NCI-H524 treated with DMSO at 0.1 percent for 48 hours (cell line): ENCODE measurements at regions not wholly inside any gene's neighbourhood (a gene's known extent, or its start where the extent isn't known, plus 50 kb on each side); places are given as distances from the start of the nearest gene placed in this dataset.

Source experiments
- DNase-seq: peaks from one replicate; lab custom pipeline; 2025; lab: John Stamatoyannopoulos, UW

GRCh38 chr2:66721776-66722175, 286.9 kb downstream of the MEIS1 start:
- no peak for DNase-seq

GRCh38 chr2:66724241-66724640, 289.3 kb downstream of the MEIS1 start:
- no peak for DNase-seq

- no peak for DNase-seq
Measured at GRCh38 chr2:66729416-66730330, 294.7 kb downstream of the MEIS1 start.

- no peak for DNase-seq
Measured at GRCh38 chr2:66730441-66730840, 295.5 kb downstream of the MEIS1 start.

GRCh38 chr2:66733364-66733999, 298.6 kb downstream of the MEIS1 start:
- peak; percentile 31 for DNase-seq

GRCh38 chr2:66748939-66749338, 314.0 kb downstream of the MEIS1 start:
- DNase-seq, result no peak

GRCh38 chr2:66749566-66749965, 314.6 kb downstream of the MEIS1 start:
- DNase-seq, result no peak

GRCh38 chr2:66753257-66753656, 318.3 kb downstream of the MEIS1 start:
- DNase-seq, result no peak

GRCh38 chr2:66753660-66754059, 318.7 kb downstream of the MEIS1 start:
- no peak for DNase-seq

GRCh38 chr2:66755974-66756373, 321.0 kb downstream of the MEIS1 start:
- no peak for DNase-seq

- DNase-seq, result no peak
Measured at GRCh38 chr2:66761826-66762225, 326.9 kb downstream of the MEIS1 start.

- no peak for DNase-seq
Measured at GRCh38 chr2:66762761-66763160, 327.8 kb downstream of the MEIS1 start.

- DNase-seq, result no peak
Measured at GRCh38 chr2:66766582-66766981, 331.7 kb downstream of the MEIS1 start.

- DNase-seq, result no peak
Measured at GRCh38 chr2:66771359-66771976, 336.5 kb downstream of the MEIS1 start.

GRCh38 chr2:66772618-66773017, 337.7 kb downstream of the MEIS1 start:
- DNase-seq, result no peak

GRCh38 chr2:66775730-66776422, 341.0 kb downstream of the MEIS1 start:
- DNase-seq, result no peak

- no peak for DNase-seq
Measured at GRCh38 chr2:66781804-66782203, 346.9 kb downstream of the MEIS1 start.

- no peak for DNase-seq
Measured at GRCh38 chr2:66782780-66783361, 347.9 kb downstream of the MEIS1 start.

- DNase-seq, result no peak
Measured at GRCh38 chr2:66789741-66790140, 354.8 kb downstream of the MEIS1 start.

GRCh38 chr2:66790651-66791181, 355.8 kb downstream of the MEIS1 start:
- DNase-seq, result no peak

- no peak for DNase-seq
Measured at GRCh38 chr2:66794070-66794469, 359.1 kb downstream of the MEIS1 start.

GRCh38 chr2:66794551-66794950, 359.6 kb downstream of the MEIS1 start:
- no peak for DNase-seq
